ENCODE measurements at regions not wholly inside any gene's neighbourhood (a gene's known extent, or its start where the extent isn't known, plus 50 kb on each side); places are given as distances from the start of the nearest gene placed in this dataset.

GRCh38 chr7:155401231-155401630, 56.7 kb upstream of the EN2 start:
- no peak for TF ChIP-seq CTCF (IDR thresholded peaks at IDR 0.05)
- no peak for TF ChIP-seq POLR2A (IDR thresholded peaks at IDR 0.05)
